Mesothelial cell of epicardium (in vitro differentiated cells): ENCODE measurements at regions not wholly inside any gene's neighbourhood (a gene's known extent, or its start where the extent isn't known, plus 50 kb on each side); places are given as distances from the start of the nearest gene placed in this dataset.
"Not testable (repeated sequence)": the region's sequence is repeated elsewhere in the genome, so short reads cannot be mapped to it uniquely, and the experiment has no call there.

Experiments
- DNase-seq, 2 experiments: peaks; one replicate each; pipeline ENCODE4 v3.0.0; 2021; ENCODE audit warnings: low spot score in 2 of 2; ENCODE audit not compliant: unreplicated experiment in 2 of 2
- H3K27ac Mint-ChIP-seq: 2 replicates; pipeline ENCODE4 v1.8.0; 2021; ENCODE audit warnings: mixed read lengths
- H3K27me3 Mint-ChIP-seq: 2 replicates; pipeline ENCODE4 v1.8.0; 2021; ENCODE audit warnings: low read depth, mixed read lengths
- H3K36me3 Mint-ChIP-seq: 2 replicates; pipeline ENCODE4 v1.8.0; 2021; ENCODE audit warnings: mixed read lengths
- H3K4me1 Mint-ChIP-seq: 2 replicates; pipeline ENCODE4 v1.8.0; 2021; ENCODE audit warnings: mixed read lengths
- H3K4me3 Mint-ChIP-seq: 2 replicates; pipeline ENCODE4 v1.8.0; 2021; ENCODE audit warnings: mild to moderate bottlenecking, moderate library complexity, mixed read lengths
- H3K9me3 Mint-ChIP-seq: 2 replicates; pipeline ENCODE4 v1.8.0; 2021; ENCODE audit warnings: mixed read lengths
- CTCF ChIP-seq: fragments of 200-600 bp; sonication (generic); IDR thresholded peaks from one replicate; pipeline ENCODE4 v1.5.0; 2021; ENCODE audit warnings: antibody characterized with exemption; ENCODE audit not compliant: unreplicated experiment

- no peaks in the 10 kb centered on the region for H3K27me3 Mint-ChIP-seq
- H3K27ac Mint-ChIP-seq, result peak overlapping the region; percentile 36
- no peaks in the 10 kb centered on the region for H3K36me3 Mint-ChIP-seq
- no peak for DNase-seq
- peaks cover 47% of the 10 kb centered on the region for H3K4me1 Mint-ChIP-seq
- TF ChIP-seq CTCF, result no peak
- H3K9me3 Mint-ChIP-seq, result peaks cover 4% of the 10 kb centered on the region
- H3K4me3 Mint-ChIP-seq, result no peak overlapping the region
These were observed 91.2 kb upstream of the C1QTNF7 start for GRCh38 chr4:15336410-15337167.

GRCh38 chr4:15337168-15337657 is 90.6 kb upstream of the C1QTNF7 start:
- H3K4me3 Mint-ChIP-seq, H3K9me3 Mint-ChIP-seq, H3K36me3 Mint-ChIP-seq, DNase-seq, H3K27me3 Mint-ChIP-seq: not testable (repeated sequence)
- H3K4me1 Mint-ChIP-seq, result peaks cover 45% of the 10 kb centered on the region
- H3K27ac Mint-ChIP-seq, result peak overlapping the region; percentile 36

- no peaks in the 10 kb centered on the region for H3K36me3 Mint-ChIP-seq
- peaks cover 57% of the 10 kb centered on the region for H3K4me1 Mint-ChIP-seq
- no peaks in the 10 kb centered on the region for H3K27me3 Mint-ChIP-seq
- H3K4me3 Mint-ChIP-seq, result peak overlapping the region; percentile 50
- H3K9me3 Mint-ChIP-seq, result peaks cover 4% of the 10 kb centered on the region
- no peak for DNase-seq
- TF ChIP-seq CTCF, result no peak
- peak overlapping the region; percentile 85 for H3K27ac Mint-ChIP-seq
These were observed 88.1 kb upstream of the C1QTNF7 start for GRCh38 chr4:15339737-15340136.

- H3K27me3 Mint-ChIP-seq, result no peaks in the 10 kb centered on the region
- peaks cover 63% of the 10 kb centered on the region for H3K4me1 Mint-ChIP-seq
- peaks cover 4% of the 10 kb centered on the region for H3K9me3 Mint-ChIP-seq
- TF ChIP-seq CTCF, result no peak
- peak overlapping the region; percentile 85 for H3K27ac Mint-ChIP-seq
- no peaks in the 10 kb centered on the region for H3K36me3 Mint-ChIP-seq
- DNase-seq, result no peak
- H3K4me3 Mint-ChIP-seq, result peak overlapping the region; percentile 50
These were observed 87.5 kb upstream of the C1QTNF7 start for GRCh38 chr4:15340332-15340731.

GRCh38 chr4:15340902-15341732 is 86.7 kb upstream of the C1QTNF7 start:
- peaks cover 63% of the 10 kb centered on the region for H3K4me1 Mint-ChIP-seq
- no peak for DNase-seq
- peak overlapping the region; percentile 51 for H3K27ac Mint-ChIP-seq
- no peaks in the 10 kb centered on the region for H3K27me3 Mint-ChIP-seq
- no peak for TF ChIP-seq CTCF
- peak overlapping the region; percentile 50 for H3K4me3 Mint-ChIP-seq
- no peaks in the 10 kb centered on the region for H3K36me3 Mint-ChIP-seq
- H3K9me3 Mint-ChIP-seq, result peaks cover 4% of the 10 kb centered on the region

GRCh38 chr4:15341733-15342300 is 86.0 kb upstream of the C1QTNF7 start:
- H3K27me3 Mint-ChIP-seq, result no peaks in the 10 kb centered on the region
- TF ChIP-seq CTCF, result no peak
- no peak overlapping the region for H3K4me3 Mint-ChIP-seq
- H3K27ac Mint-ChIP-seq, result peak overlapping the region; percentile 51
- H3K36me3 Mint-ChIP-seq, result no peaks in the 10 kb centered on the region
- H3K9me3 Mint-ChIP-seq, result peaks cover 4% of the 10 kb centered on the region
- H3K4me1 Mint-ChIP-seq, result peaks cover 62% of the 10 kb centered on the region
- DNase-seq, result no peak
